ENCODE measurements at regions not wholly inside any gene's neighbourhood (a gene's known extent, or its start where the extent isn't known, plus 50 kb on each side); places are given as distances from the start of the nearest gene placed in this dataset.
A peak's percentile ranks its signal among the peaks of the same experiment; 100 is the strongest.

GRCh38 chr4:123050018-123050417, 127.6 kb upstream of the NUDT6 start:
- Mint-ChIP-seq H3K9me3 (peaks cover 29% of the 10 kb centered on the region), H3K4me3 (no peak overlapping the region), H3K36me3 (peaks cover 8% of the 10 kb centered on the region), H3K4me1 (no peaks in the 10 kb centered on the region), H3K27ac (no peak overlapping the region)
- no peak for ATAC-seq
- no peak for DNase-seq (ENCODE audit: low spot score in 2 of 2)

GRCh38 chr4:123052007-123052406, 129.6 kb upstream of the NUDT6 start:
- peaks cover 27% of the 10 kb centered on the region for H3K9me3 Mint-ChIP-seq
- peaks cover 8% of the 10 kb centered on the region for H3K36me3 Mint-ChIP-seq
- H3K4me3 Mint-ChIP-seq = no peak overlapping the region
- ATAC-seq (no peak), DNase-seq (ENCODE audit: low spot score in 2 of 2) (no peak)
- no peaks in the 10 kb centered on the region for H3K4me1 Mint-ChIP-seq
- no peak overlapping the region for H3K27ac Mint-ChIP-seq

- ATAC-seq (no peak), DNase-seq (ENCODE audit: low spot score in 2 of 2) (no peak)
- H3K4me1 Mint-ChIP-seq = no peaks in the 10 kb centered on the region
- peaks cover 20% of the 10 kb centered on the region for H3K36me3 Mint-ChIP-seq
- no peak overlapping the region for H3K27ac Mint-ChIP-seq
- peaks cover 18% of the 10 kb centered on the region for H3K9me3 Mint-ChIP-seq
- no peak overlapping the region for H3K4me3 Mint-ChIP-seq
Observed at GRCh38 chr4:123055943-123056342, 133.5 kb upstream of the NUDT6 start.

GRCh38 chr4:123060039-123060770, 137.8 kb upstream of the NUDT6 start:
- no peak for DNase-seq (ENCODE audit: low spot score in 2 of 2)
- peaks cover 3% of the 10 kb centered on the region for H3K9me3 Mint-ChIP-seq
- no peaks in the 10 kb centered on the region for H3K4me1 Mint-ChIP-seq
- no peak overlapping the region for H3K4me3 Mint-ChIP-seq
- no peak for ATAC-seq
- peaks cover 12% of the 10 kb centered on the region for H3K36me3 Mint-ChIP-seq
- H3K27ac Mint-ChIP-seq = no peak overlapping the region

GRCh38 chr4:123064390-123064789, 142.0 kb upstream of the NUDT6 start:
- no peak for ATAC-seq
- H3K27ac Mint-ChIP-seq = no peak overlapping the region
- DNase-seq (ENCODE audit: low spot score in 2 of 2) = no peak
- no peaks in the 10 kb centered on the region for H3K9me3 Mint-ChIP-seq
- H3K4me1 Mint-ChIP-seq = no peaks in the 10 kb centered on the region
- no peaks in the 10 kb centered on the region for H3K36me3 Mint-ChIP-seq
- H3K4me3 Mint-ChIP-seq = no peak overlapping the region

GRCh38 chr4:123068081-123068480, 145.7 kb upstream of the NUDT6 start:
- H3K9me3 Mint-ChIP-seq = no peaks in the 10 kb centered on the region
- DNase-seq (ENCODE audit: low spot score in 2 of 2) = no peak
- H3K27ac Mint-ChIP-seq = no peak overlapping the region
- no peak overlapping the region for H3K4me3 Mint-ChIP-seq
- no peak for ATAC-seq
- no peaks in the 10 kb centered on the region for H3K36me3 Mint-ChIP-seq
- H3K4me1 Mint-ChIP-seq = no peaks in the 10 kb centered on the region

- Mint-ChIP-seq H3K27ac (no peak overlapping the region), H3K4me1 (no peaks in the 10 kb centered on the region), H3K4me3 (no peak overlapping the region), H3K36me3 (peaks cover 8% of the 10 kb centered on the region), H3K9me3 (no peaks in the 10 kb centered on the region)
- no peak for ATAC-seq
- no peak for DNase-seq (ENCODE audit: low spot score in 2 of 2)
Observed at GRCh38 chr4:123072060-123072459, 149.7 kb upstream of the NUDT6 start.

GRCh38 chr4:123073650-123074049, 151.3 kb upstream of the NUDT6 start:
- H3K4me1 Mint-ChIP-seq = no peaks in the 10 kb centered on the region
- ATAC-seq (no peak), DNase-seq (ENCODE audit: low spot score in 2 of 2) (no peak)
- no peaks in the 10 kb centered on the region for H3K9me3 Mint-ChIP-seq
- H3K36me3 Mint-ChIP-seq = peaks cover 8% of the 10 kb centered on the region
- no peak overlapping the region for H3K27ac Mint-ChIP-seq
- no peak overlapping the region for H3K4me3 Mint-ChIP-seq

- no peaks in the 10 kb centered on the region for H3K9me3 Mint-ChIP-seq
- H3K36me3 Mint-ChIP-seq = peaks cover 8% of the 10 kb centered on the region
- no peak for ATAC-seq
- H3K4me1 Mint-ChIP-seq = peaks cover 4% of the 10 kb centered on the region
- DNase-seq (ENCODE audit: low spot score in 2 of 2) = no peak
- no peak overlapping the region for H3K27ac Mint-ChIP-seq
- H3K4me3 Mint-ChIP-seq = no peak overlapping the region
Observed at GRCh38 chr4:123077330-123077729, 154.9 kb upstream of the NUDT6 start.

GRCh38 chr4:123081971-123082370, 159.6 kb upstream of the NUDT6 start:
- no peak overlapping the region for H3K27ac Mint-ChIP-seq
- ATAC-seq = no peak
- no peak overlapping the region for H3K4me3 Mint-ChIP-seq
- no peaks in the 10 kb centered on the region for H3K9me3 Mint-ChIP-seq
- peaks cover 7% of the 10 kb centered on the region for H3K4me1 Mint-ChIP-seq
- no peak for DNase-seq (ENCODE audit: low spot score in 2 of 2)
- H3K36me3 Mint-ChIP-seq = no peaks in the 10 kb centered on the region

- H3K4me1 Mint-ChIP-seq = peaks cover 7% of the 10 kb centered on the region
- H3K27ac Mint-ChIP-seq = no peak overlapping the region
- ATAC-seq = no peak
- H3K36me3 Mint-ChIP-seq = no peaks in the 10 kb centered on the region
- DNase-seq (ENCODE audit: low spot score in 2 of 2) = no peak
- H3K9me3 Mint-ChIP-seq = peaks cover 1% of the 10 kb centered on the region
- H3K4me3 Mint-ChIP-seq = no peak overlapping the region
Observed at GRCh38 chr4:123083646-123084045, 161.2 kb upstream of the NUDT6 start.

GRCh38 chr4:123088501-123088900, 166.1 kb upstream of the NUDT6 start:
- peaks cover 2% of the 10 kb centered on the region for H3K9me3 Mint-ChIP-seq
- ATAC-seq (no peak), DNase-seq (ENCODE audit: low spot score in 2 of 2) (no peak)
- H3K4me1 Mint-ChIP-seq = no peaks in the 10 kb centered on the region
- no peak overlapping the region for H3K4me3 Mint-ChIP-seq
- H3K36me3 Mint-ChIP-seq = no peaks in the 10 kb centered on the region
- H3K27ac Mint-ChIP-seq = no peak overlapping the region

- H3K4me1 Mint-ChIP-seq = no peaks in the 10 kb centered on the region
- H3K36me3 Mint-ChIP-seq = no peaks in the 10 kb centered on the region
- no peak for DNase-seq (ENCODE audit: low spot score in 2 of 2)
- ATAC-seq = no peak
- H3K9me3 Mint-ChIP-seq = peaks cover 2% of the 10 kb centered on the region
- no peak overlapping the region for H3K4me3 Mint-ChIP-seq
- H3K27ac Mint-ChIP-seq = no peak overlapping the region
Observed at GRCh38 chr4:123090886-123091285, 168.5 kb upstream of the NUDT6 start.

GRCh38 chr4:123092586-123092985, 170.2 kb upstream of the NUDT6 start:
- ATAC-seq = no peak
- Mint-ChIP-seq H3K27ac (no peak overlapping the region), H3K4me1 (no peaks in the 10 kb centered on the region), H3K4me3 (no peak overlapping the region), H3K9me3 (peaks cover 2% of the 10 kb centered on the region), H3K36me3 (no peaks in the 10 kb centered on the region)
- no peak for DNase-seq (ENCODE audit: low spot score in 2 of 2)

GRCh38 chr4:123093236-123093635, 170.8 kb upstream of the NUDT6 start:
- DNase-seq (ENCODE audit: low spot score in 2 of 2) (no peak), ATAC-seq (peak; percentile 53)
- Mint-ChIP-seq H3K36me3 (no peaks in the 10 kb centered on the region), H3K27ac (no peak overlapping the region), H3K4me1 (no peaks in the 10 kb centered on the region), H3K4me3 (no peak overlapping the region), H3K9me3 (peaks cover 2% of the 10 kb centered on the region)

GRCh38 chr4:123096038-123096437, 173.6 kb upstream of the NUDT6 start:
- DNase-seq (ENCODE audit: low spot score in 2 of 2) (no peak), ATAC-seq (no peak)
- Mint-ChIP-seq H3K4me1 (no peaks in the 10 kb centered on the region), H3K4me3 (no peak overlapping the region), H3K9me3 (no peaks in the 10 kb centered on the region), H3K27ac (no peak overlapping the region), H3K36me3 (no peaks in the 10 kb centered on the region)
